ENCODE measurements at regions not wholly inside any gene's neighbourhood (a gene's known extent, or its start where the extent isn't known, plus 50 kb on each side); places are given as distances from the start of the nearest gene placed in this dataset.

GRCh38 chr17:53516636-53517035 is 306.1 kb upstream of the KIF2B start:
- no peak for TF ChIP-seq CTCF (IDR thresholded peaks at IDR 0.05)
- no peak for TF ChIP-seq EP300 (IDR thresholded peaks at IDR 0.05)

All from tibial nerve (tissue), 4 donors.